Adrenal gland (tissue), 9 donors: ENCODE measurements at regions not wholly inside any gene's neighbourhood (a gene's known extent, or its start where the extent isn't known, plus 50 kb on each side); places are given as distances from the start of the nearest gene placed in this dataset.

Experiments used
- DNase-seq, 7 donors: peaks; one replicate each; pipeline ENCODE4 v3.0.0-alpha.2; 2019 to 2020
- H3K27ac ChIP-seq, 5 donors: fragments of 200-600 bp; sonication (generic) in 4 of 5; 1 replicate in 3 of 5; 2 replicates in 2 of 5; pipeline versions ENCODE4 v1.5.1 to v1.8.0; 2016 to 2020; ENCODE audit warnings: mild to moderate bottlenecking in 1 of 5
- H3K27me3 ChIP-seq: fragments of 200-600 bp; 2 replicates; pipeline ENCODE4 v1.8.0; 2021
- H3K36me3 ChIP-seq, 2 donors: fragments of 200-600 bp; replicated peaks in 1 of 2; 1 replicate in 1 of 2; 2 replicates in 1 of 2; pipeline versions ENCODE4 v1.5.1 to v1.8.0; 2018 to 2022
- H3K4me1 ChIP-seq, 2 donors: fragments of 200-600 bp; replicated peaks in 1 of 2; 1 replicate in 1 of 2; 2 replicates in 1 of 2; pipeline versions ENCODE4 v1.5.1 to v1.8.0; 2018 to 2021
- H3K4me3 ChIP-seq, 4 donors: fragments of 200-600 bp; sonication (generic) in 3 of 4; one replicate each; pipeline ENCODE4 v1.5.1; 2016 to 2018
- H3K9me3 ChIP-seq, 3 donors: fragments of 200-600 bp; sonication (generic) in 1 of 3; replicated peaks in 1 of 3; 1 replicate in 2 of 3; 2 replicates in 1 of 3; pipeline versions ENCODE4 v1.5.1 to v1.8.0; 2016 to 2021
- CTCF ChIP-seq, 6 experiments: fragments of 450-650 bp in 4 of 6; fragments of 200-600 bp in 2 of 6; sonication (generic) in 1 of 6; IDR thresholded peaks; 1 replicate in 5 of 6; 2 replicates in 1 of 6; pipeline versions ENCODE4 v1.5.1 to v1.8.0; 2016 to 2021; ENCODE audit warnings: antibody characterized with exemption in 6 of 6, mild to moderate bottlenecking in 2 of 6, moderate library complexity in 1 of 6
- POLR2A ChIP-seq, 2 donors: fragments of 450-650 bp; IDR thresholded peaks; one replicate each; pipeline ENCODE4 v1.6.1; 2017; ENCODE audit warnings: antibody characterized with exemption in 2 of 2, mild to moderate bottlenecking in 2 of 2, moderate library complexity in 1 of 2
- WGBS, 4 donors: extraction: QIAGEN DNeasy Blood & Tissue Kit in 2 of 4; methylation state at CpG; one replicate each; pipeline versions ENCODE4 v1.1.5 to v1.1.7; 2013 to 2017; 5-methylcytosine and 5-hydroxymethylcytosine counted together
- intact Hi-C, 2 donors: fragments of 100-400 bp; cut with DNase I; formaldehyde crosslinking; loops; one replicate each; pipeline versions ENCODE4 v1.14.1 to v1.15.0; 2022 to 2023
- donor health status: healthy with polysubstance abuse.
- donor health status: Bipolar disorder and iron deficiency.
- donor health status: DM: yes; HTN: yes; CAD: no.
- donor health status: DM: no; HTN: no; CAD: no.
- donor health status: DM: no; HTN: no; CAD: no.

GRCh38 chr9:1373445-1373844 is 323.3 kb downstream of the DMRT2 start:
- Histone ChIP-seq H3K9me3 (no peaks in the 10 kb centered on the region), H3K36me3 (no peaks in the 10 kb centered on the region), H3K4me3 (no peak overlapping the region), H3K27ac (no peak overlapping the region), H3K4me1 (no peaks in the 10 kb centered on the region), H3K27me3 (no peaks in the 10 kb centered on the region)
- DNase-seq: no peak
- 55 to 66% (median 59%) methylated on average over 5 of the region's 5 CpGs for WGBS, 4 donors
- intact Hi-C loops: no loop called here
- no peak for TF ChIP-seq POLR2A (IDR thresholded peaks at IDR 0.05)

- Histone ChIP-seq H3K27me3 (no peaks in the 10 kb centered on the region), H3K27ac (no peak overlapping the region), H3K36me3 (no peaks in the 10 kb centered on the region), H3K4me3 (no peak overlapping the region), H3K4me1 (no peaks in the 10 kb centered on the region), H3K9me3 (no peaks in the 10 kb centered on the region)
- no peak for DNase-seq
- intact Hi-C loops: no loop called here
- 54 to 63% (median 59%) methylated on average over 4 of the region's 4 CpGs for WGBS, 4 donors
- TF ChIP-seq CTCF (IDR thresholded peaks at IDR 0.05) (no peak), POLR2A (IDR thresholded peaks at IDR 0.05) (no peak)
Measured at GRCh38 chr9:1383899-1384455, 333.8 kb downstream of the DMRT2 start.

- Histone ChIP-seq H3K9me3 (no peaks in the 10 kb centered on the region), H3K4me3 (no peak overlapping the region), H3K4me1 (no peaks in the 10 kb centered on the region), H3K36me3 (no peaks in the 10 kb centered on the region), H3K27me3 (no peaks in the 10 kb centered on the region), H3K27ac (no peak overlapping the region)
- no peak for DNase-seq
- WGBS, 4 donors: 40 to 49% (median 46%) methylated on average over 2 of the region's 2 CpGs
- TF ChIP-seq CTCF (IDR thresholded peaks at IDR 0.05) (no peak), POLR2A (IDR thresholded peaks at IDR 0.05) (no peak)
- intact Hi-C loops: no loop called here
Measured at GRCh38 chr9:1384816-1385215, 334.7 kb downstream of the DMRT2 start.

- Histone ChIP-seq H3K36me3 (no peaks in the 10 kb centered on the region), H3K9me3 (no peaks in the 10 kb centered on the region), H3K27me3 (no peaks in the 10 kb centered on the region), H3K27ac (no peak overlapping the region), H3K4me3 (no peak overlapping the region), H3K4me1 (no peaks in the 10 kb centered on the region)
- WGBS, 4 donors: 63 to 76% (median 67%) methylated on average over 4 of the region's 4 CpGs
- no peak for DNase-seq
- intact Hi-C loops: no loop called here
- TF ChIP-seq POLR2A (IDR thresholded peaks at IDR 0.05) (no peak), CTCF (IDR thresholded peaks at IDR 0.05) (no peak)
Measured at GRCh38 chr9:1386420-1386819, 336.3 kb downstream of the DMRT2 start.

GRCh38 chr9:1388216-1388615 is 338.1 kb downstream of the DMRT2 start:
- intact Hi-C loops: no loop called here
- no peak overlapping the region for H3K4me3 ChIP-seq
- no peaks in the 10 kb centered on the region for H3K9me3 ChIP-seq
- no peak for DNase-seq
- no peaks in the 10 kb centered on the region for H3K4me1 ChIP-seq
- 52 to 61% (median 58%) methylated on average over 4 of the region's 4 CpGs for WGBS, 4 donors
- no peak overlapping the region for H3K27ac ChIP-seq
- H3K36me3 ChIP-seq: no peaks in the 10 kb centered on the region
- no peaks in the 10 kb centered on the region for H3K27me3 ChIP-seq
- TF ChIP-seq CTCF (IDR thresholded peaks at IDR 0.05) (no peak), POLR2A (IDR thresholded peaks at IDR 0.05) (no peak)
